HL-60/S4 treated with phorbol 12-myristate 13-acetate at 8.2 ng/mL for 4 days and 3 days (cell line): ENCODE measurements at regions not wholly inside any gene's neighbourhood (a gene's known extent, or its start where the extent isn't known, plus 50 kb on each side); places are given as distances from the start of the nearest gene placed in this dataset.

Experiments
- in situ Hi-C: fragments of 300-500 bp; cut with MboI; formaldehyde crosslinking; loops from 2 replicates; pipeline ENCODE4 v1.15.0; 2022; ENCODE audit warnings: low sequenced_read_pairs

DNA sequence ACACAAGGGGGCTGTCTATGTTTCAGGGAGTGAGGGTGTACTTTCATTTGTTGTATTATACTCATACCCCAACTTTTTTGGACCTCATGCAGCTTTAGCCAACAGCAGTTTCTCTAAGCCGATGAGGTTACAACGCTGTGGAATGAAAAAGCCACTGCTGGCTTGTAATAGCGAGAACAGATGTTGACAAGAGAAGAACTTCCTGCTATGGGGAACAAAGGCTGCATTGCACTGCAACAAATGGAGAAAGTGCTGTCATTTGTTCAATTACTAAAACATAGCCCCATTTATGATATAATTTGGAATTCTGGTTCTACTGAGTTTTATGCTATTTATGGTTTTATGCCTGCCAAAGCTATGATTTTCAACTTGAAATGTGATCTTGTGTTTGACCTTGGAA lies 104.2 kb upstream of the TMEM72 start:
- in situ Hi-C loops = no loop called here

GRCh38 chr10:44807451-44807850 lies 103.7 kb upstream of the TMEM72 start:
- in situ Hi-C loops = no loop called here

DNA sequence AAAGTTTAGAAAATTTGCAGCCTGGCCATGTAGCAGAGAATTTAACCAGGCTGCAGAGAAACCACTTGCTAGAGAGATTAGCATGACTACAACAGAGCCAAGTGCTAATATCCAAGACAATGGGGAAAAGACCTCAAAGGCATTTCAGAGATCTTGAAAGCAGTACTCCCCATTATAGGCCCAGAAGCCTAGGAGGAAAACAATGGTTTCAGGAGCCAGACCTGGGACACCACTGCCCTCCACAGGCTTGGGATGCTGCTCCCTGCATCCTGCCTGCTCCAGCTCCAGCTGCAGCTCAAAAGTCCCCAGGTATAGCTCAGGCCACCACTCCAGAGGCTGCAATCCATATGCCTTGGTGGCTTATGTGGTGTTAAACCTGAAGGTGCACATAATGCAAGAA lies 101.5 kb upstream of the TMEM72 start:
- in situ Hi-C loops = no loop called here

DNA sequence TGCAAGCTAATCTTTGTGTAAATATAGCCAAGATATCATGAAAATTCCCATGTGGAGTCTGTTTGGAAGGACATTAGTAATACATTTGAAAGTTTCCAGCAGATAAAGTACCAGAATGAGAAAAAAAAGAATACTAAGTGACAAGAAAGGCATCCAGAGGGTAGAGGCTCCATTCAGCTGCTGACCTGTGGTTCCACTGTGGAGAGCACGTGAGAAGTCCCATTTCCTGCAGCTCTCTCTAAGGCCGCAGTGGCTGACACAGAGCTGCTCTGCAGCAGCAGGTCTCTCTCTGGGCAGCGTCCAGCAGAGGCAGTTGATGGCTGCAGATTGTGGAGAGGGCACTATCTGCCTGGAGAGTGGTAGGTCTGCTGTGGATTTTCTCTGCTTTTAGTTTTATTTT lies 100.1 kb upstream of the TMEM72 start:
- in situ Hi-C loops = no loop called here

GRCh38 chr10:44813201-44813600 lies 97.9 kb upstream of the TMEM72 start:
- in situ Hi-C loops = no loop called here

DNA sequence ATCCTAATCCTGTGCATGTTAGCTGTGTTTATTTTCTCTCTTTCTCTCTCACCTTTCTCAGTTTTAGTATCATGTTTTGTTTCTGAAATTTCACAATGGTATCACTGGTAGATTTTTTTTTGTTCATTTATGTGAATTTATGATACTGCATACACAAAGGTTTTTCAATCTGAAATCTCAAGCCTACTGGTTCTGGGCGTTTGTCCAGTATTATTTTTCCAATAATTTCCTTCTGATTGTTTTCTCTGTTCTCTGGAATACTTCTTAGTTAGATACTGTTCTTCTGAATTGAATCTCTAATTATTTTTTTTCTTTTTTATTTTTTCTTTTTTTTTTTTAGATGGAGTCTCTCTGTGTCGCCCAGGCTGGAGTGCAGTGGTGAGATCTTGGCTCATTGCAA lies 96.2 kb upstream of the TMEM72 start:
- in situ Hi-C loops = no loop called here

- in situ Hi-C loops = no loop called here
Observed at GRCh38 chr10:44818041-44818649, 93.0 kb upstream of the TMEM72 start.

- in situ Hi-C loops = no loop called here
Observed at GRCh38 chr10:44818701-44819127, 92.4 kb upstream of the TMEM72 start.

- in situ Hi-C loops = no loop called here
Observed at GRCh38 chr10:44820094-44820493, 91.0 kb upstream of the TMEM72 start.

DNA sequence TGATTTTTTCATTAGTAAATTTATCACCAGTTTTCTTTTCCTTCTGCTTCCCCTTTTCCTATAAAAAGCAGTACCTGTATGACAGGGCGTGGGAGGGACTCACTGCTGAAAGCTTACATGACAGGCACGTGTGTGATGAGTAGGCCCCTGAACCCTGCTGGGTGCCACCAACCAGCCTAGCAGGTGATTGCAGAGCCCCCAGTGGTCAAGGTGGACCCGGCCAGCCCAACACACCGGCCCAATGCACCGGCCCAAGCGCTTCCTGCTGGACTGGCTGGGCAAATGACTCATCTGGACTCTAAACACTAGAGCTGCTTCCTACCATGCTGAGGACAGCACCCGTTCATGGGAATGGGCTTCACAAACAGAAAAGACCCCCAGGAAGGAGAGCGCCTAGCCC lies 89.8 kb upstream of the TMEM72 start:
- in situ Hi-C loops = no loop called here

DNA sequence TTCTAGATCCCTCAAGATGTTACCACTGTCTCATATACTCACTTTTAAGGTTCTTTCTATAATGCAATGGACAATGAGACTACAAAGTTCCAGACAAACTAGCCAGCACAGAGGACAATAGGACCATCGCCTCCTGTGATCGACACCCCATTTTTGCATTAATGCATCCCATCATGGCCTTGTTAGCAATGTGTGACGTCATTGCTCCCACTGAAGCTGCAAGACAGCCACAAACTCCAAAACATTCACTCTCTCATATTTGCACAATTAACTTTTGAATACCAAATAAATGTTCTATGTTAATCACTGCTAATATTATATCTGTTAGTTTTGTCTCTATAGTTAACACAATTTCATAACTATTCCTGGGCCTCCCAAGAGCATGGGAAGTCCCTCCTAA lies 88.8 kb upstream of the TMEM72 start:
- in situ Hi-C loops = no loop called here

DNA sequence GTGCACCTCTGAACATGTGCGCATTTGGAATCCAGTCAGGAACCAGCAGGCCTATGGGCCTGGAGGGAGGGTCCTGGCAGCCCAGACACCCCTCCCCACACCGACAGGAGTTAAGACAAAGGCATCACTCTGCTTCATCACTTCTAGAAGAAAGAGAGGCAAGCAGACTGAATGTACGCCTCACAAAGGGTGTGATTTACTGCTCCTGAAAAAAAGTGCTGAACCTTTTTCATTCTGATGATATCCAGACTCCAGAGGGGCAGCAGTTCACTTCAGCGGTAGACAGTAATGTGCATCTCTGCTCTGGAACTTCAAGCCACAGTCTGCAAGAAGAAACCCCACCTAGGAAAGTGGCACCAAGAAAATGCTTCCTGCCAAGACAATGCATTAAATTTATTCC lies 88.2 kb upstream of the TMEM72 start:
- in situ Hi-C loops = no loop called here

DNA sequence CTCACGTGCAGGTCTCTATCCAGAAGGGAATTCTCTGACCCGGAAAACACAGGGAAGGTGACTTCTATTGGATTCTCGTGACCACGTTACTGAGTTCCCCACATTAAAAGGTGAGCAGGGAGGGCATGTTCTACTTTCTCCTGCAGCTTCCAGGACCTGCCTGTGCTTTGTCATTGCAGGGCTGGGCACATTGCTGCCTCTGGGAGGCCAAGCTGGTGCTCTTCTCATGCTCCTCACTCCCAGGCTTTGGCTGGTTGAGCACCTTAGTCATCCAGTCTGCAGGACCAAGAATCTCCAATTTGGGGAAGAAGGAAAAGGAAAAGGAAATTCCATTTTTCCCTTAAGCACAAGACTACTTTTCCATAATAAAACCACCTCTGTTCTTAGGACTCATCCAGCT lies 86.5 kb upstream of the TMEM72 start:
- in situ Hi-C loops = no loop called here

- in situ Hi-C loops = no loop called here
Observed at GRCh38 chr10:44827431-44828006, 83.6 kb upstream of the TMEM72 start.

DNA sequence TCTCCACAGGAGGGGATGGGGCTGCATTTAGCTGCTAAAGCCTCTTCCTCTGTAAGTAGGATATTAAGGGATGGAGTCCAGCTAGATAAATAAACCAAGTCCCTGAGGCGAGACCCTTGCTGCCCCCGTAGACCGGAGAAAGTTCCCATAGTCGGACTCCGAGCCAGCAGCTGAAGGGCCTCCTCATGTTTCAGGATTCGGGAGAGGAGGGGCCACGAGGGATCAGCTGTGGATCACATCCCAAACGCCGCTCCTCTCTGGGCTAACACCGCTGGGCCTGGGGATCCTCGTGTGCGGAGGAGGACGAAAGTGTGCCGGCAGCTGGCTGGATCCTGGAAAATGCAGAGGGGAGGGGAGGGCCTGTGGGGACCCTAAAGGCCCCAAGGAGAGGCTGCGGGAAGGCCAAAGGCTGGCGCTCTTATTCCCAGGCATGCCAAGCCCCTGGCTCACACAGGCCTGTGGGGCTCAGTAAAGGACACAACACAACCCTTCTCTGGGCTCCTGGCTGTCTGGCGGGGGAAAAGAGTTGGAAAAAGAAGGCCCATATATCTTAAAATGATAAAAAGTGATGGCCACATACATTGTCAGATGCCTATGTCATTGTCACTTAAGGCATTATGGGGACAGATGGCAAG lies 82.5 kb upstream of the TMEM72 start:
- in situ Hi-C loops = no loop called here

GRCh38 chr10:44829426-44829825 lies 81.7 kb upstream of the TMEM72 start:
- in situ Hi-C loops = no loop called here

DNA sequence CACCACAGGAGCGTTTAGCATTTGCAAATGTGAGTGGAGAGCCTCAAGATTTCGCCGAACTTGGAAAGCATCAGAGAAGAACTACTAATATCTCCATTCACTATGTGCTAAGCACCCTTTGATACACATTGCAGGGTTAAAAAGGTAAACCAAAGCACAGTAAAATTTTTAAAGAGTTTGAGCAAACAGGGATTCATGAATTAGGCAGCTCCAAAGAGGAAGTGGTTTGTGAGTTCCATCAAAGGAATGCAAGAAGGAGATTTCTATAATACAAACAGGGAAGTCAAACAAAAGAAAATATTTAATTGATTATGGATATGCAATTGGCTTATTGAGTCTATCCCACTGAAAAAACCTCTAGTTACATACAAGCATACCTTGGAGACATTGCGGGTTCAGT lies 81.1 kb upstream of the TMEM72 start:
- in situ Hi-C loops = no loop called here

- in situ Hi-C loops = no loop called here
Observed at GRCh38 chr10:44831581-44831980, 79.6 kb upstream of the TMEM72 start.

- in situ Hi-C loops = no loop called here
Observed at GRCh38 chr10:44832595-44833390, 78.3 kb upstream of the TMEM72 start.

GRCh38 chr10:44834131-44834530 lies 77.0 kb upstream of the TMEM72 start:
- in situ Hi-C loops = no loop called here

DNA sequence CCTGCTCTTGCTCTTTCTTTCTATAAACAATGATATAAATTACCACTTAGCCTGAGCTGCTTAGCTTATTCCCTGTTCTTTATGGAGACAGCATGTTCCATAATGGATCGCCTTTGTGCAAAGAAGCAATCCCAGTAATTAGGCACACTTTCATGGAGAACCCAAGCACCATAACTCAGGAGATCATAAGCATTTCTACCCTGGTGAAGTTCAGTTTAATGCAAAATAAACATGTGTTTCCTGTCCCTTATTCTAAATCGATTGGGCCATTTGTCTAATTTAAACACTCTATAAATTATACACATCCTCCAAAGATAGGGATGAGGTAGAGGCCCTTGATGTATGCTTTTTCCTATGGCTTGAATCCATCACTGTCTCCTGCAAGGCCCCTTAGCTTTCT lies 75.8 kb upstream of the TMEM72 start:
- in situ Hi-C loops = no loop called here

- in situ Hi-C loops = no loop called here
Observed at GRCh38 chr10:44843484-44843883, 67.7 kb upstream of the TMEM72 start.
